Thoracic aorta (tissue), 2 donors: ENCODE measurements at regions not wholly inside any gene's neighbourhood (a gene's known extent, or its start where the extent isn't known, plus 50 kb on each side); places are given as distances from the start of the nearest gene placed in this dataset.

Experiments used
- ATAC-seq: fragments of 150-250 bp; one replicate; pipeline ENCODE4 v1.8.0; 2017; ENCODE audit warnings: low read depth; ENCODE audit not compliant: insufficient number of reproducible peaks, low FRiP score
- DNase-seq: peaks from one replicate; pipeline ENCODE4 v3.0.0-alpha.2; 2020; ENCODE audit warnings: low spot score
- H3K27ac ChIP-seq, 2 donors: fragments of 200-600 bp; sonication (generic); 1 replicate in 1 of 2; 2 replicates in 1 of 2; pipeline ENCODE4 v1.5.1; 2016; ENCODE audit warnings: mild to moderate bottlenecking in 2 of 2, moderate library complexity in 2 of 2
- H3K27me3 ChIP-seq: fragments of 200-600 bp; sonication (generic); replicated peaks from 2 replicates; pipeline ENCODE4 v1.6.0; 2016; ENCODE audit warnings: mild to moderate bottlenecking; ENCODE audit not compliant: insufficient read depth
- H3K36me3 ChIP-seq: fragments of 200-600 bp; sonication (generic); one replicate; pipeline ENCODE4 v1.5.1; 2016
- H3K4me1 ChIP-seq, 2 donors: fragments of 200-600 bp; sonication (generic); 1 replicate in 1 of 2; 2 replicates in 1 of 2; pipeline versions ENCODE4 v1.5.1 to v1.6.0; 2016; ENCODE audit warnings: low read depth in 2 of 2, mild to moderate bottlenecking in 1 of 2; ENCODE audit not compliant: control insufficient read depth in 1 of 2
- H3K4me3 ChIP-seq: fragments of 200-600 bp; sonication (generic); 2 replicates; pipeline ENCODE4 v1.5.1; 2016; ENCODE audit warnings: mild to moderate bottlenecking
- H3K9me3 ChIP-seq: fragments of 200-600 bp; sonication (generic); 2 replicates; pipeline ENCODE4 v1.5.1; 2016
- TF ChIP-seq, protein P1 (sequence below): fragments of 200-600 bp; sonication (generic); IDR thresholded peaks from one replicate; pipeline ENCODE4 v1.5.1; 2019; ENCODE audit warnings: antibody characterized with exemption

GRCh38 chr4:181509073-181509472 lies 734.1 kb upstream of the TENM3 start:
- ATAC-seq (no peak), DNase-seq (no peak)
- no peaks in the 10 kb centered on the region for H3K4me1 ChIP-seq
- no peaks in the 10 kb centered on the region for H3K36me3 ChIP-seq
- no peak overlapping the region for H3K4me3 ChIP-seq
- TF ChIP-seq, protein P1, sequence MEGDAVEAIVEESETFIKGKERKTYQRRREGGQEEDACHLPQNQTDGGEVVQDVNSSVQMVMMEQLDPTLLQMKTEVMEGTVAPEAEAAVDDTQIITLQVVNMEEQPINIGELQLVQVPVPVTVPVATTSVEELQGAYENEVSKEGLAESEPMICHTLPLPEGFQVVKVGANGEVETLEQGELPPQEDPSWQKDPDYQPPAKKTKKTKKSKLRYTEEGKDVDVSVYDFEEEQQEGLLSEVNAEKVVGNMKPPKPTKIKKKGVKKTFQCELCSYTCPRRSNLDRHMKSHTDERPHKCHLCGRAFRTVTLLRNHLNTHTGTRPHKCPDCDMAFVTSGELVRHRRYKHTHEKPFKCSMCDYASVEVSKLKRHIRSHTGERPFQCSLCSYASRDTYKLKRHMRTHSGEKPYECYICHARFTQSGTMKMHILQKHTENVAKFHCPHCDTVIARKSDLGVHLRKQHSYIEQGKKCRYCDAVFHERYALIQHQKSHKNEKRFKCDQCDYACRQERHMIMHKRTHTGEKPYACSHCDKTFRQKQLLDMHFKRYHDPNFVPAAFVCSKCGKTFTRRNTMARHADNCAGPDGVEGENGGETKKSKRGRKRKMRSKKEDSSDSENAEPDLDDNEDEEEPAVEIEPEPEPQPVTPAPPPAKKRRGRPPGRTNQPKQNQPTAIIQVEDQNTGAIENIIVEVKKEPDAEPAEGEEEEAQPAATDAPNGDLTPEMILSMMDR, result no peak
- H3K27ac ChIP-seq, result no peak overlapping the region
- no peaks in the 10 kb centered on the region for H3K9me3 ChIP-seq
- H3K27me3 ChIP-seq, result no peaks in the 10 kb centered on the region

DNA sequence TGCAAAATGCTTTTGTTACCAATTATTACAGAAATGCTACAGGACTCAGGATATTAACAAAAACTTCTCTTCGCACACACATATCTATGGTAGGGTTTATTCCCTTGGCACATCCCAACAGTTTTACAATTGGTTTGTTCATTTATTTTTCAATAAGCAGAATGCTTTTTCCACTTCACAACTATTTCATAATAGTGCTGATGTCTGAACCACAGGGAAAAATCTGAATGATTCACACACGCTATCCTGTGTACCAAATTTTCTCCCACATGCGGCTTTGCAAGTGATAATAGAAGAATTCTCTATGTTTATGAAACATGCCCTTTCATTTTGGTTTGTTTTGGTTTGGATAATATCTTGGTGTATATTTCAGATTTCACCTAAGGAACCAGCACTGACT lies 725.7 kb upstream of the TENM3 start:
- TF ChIP-seq, protein P1, result no peak
- H3K9me3 ChIP-seq, result no peaks in the 10 kb centered on the region
- no peak overlapping the region for H3K27ac ChIP-seq
- no peaks in the 10 kb centered on the region for H3K4me1 ChIP-seq
- H3K36me3 ChIP-seq, result no peaks in the 10 kb centered on the region
- DNase-seq (no peak), ATAC-seq (no peak)
- no peak overlapping the region for H3K4me3 ChIP-seq
- H3K27me3 ChIP-seq, result no peaks in the 10 kb centered on the region

DNA sequence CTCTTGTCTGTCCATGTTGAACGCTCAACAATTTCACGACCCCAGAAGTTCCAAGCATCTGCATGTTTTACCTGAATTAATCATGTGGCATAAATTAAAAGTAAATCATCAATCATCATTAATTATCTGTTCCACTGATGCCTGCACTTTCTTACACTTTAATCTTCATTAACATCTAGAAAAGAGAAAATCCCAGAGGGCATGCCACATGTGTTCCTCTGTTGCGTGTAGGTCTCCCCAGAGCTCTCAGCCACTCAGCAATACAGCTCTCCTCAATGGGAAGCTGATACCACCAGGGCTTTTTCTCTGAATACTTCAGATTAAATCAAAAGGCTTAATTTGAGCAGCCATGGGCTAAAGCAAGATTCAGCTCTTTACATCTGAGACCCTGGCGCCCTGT lies 722.4 kb upstream of the TENM3 start:
- TF ChIP-seq, protein P1, result no peak
- no peak for ATAC-seq
- no peaks in the 10 kb centered on the region for H3K36me3 ChIP-seq
- no peaks in the 10 kb centered on the region for H3K4me1 ChIP-seq
- H3K27me3 ChIP-seq, result no peaks in the 10 kb centered on the region
- no peak overlapping the region for H3K27ac ChIP-seq
- H3K9me3 ChIP-seq, result no peaks in the 10 kb centered on the region
- DNase-seq, result no peak
- no peak overlapping the region for H3K4me3 ChIP-seq

DNA sequence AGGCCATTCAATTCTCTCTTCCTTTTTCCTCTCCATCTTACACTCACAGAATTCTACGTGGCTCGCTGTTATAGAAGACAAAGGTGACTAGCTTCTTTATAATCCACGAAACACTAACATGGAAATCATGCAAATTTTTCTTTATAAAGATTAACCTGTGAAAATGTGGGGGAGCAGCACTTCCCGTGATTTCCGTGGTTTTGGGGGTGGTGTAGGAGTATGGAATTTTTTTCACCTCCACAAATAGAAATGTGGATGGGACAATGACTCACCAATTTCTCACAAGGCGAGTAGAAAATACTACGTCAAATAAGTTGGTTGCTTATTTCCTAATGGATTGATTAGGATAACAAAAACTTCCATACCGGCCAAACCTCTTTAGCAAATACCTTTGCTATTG lies 719.2 kb upstream of the TENM3 start:
- Histone ChIP-seq H3K36me3 (no peaks in the 10 kb centered on the region), H3K4me3 (no peak overlapping the region), H3K9me3 (no peaks in the 10 kb centered on the region), H3K27me3 (no peaks in the 10 kb centered on the region), H3K27ac (no peak overlapping the region), H3K4me1 (no peaks in the 10 kb centered on the region)
- TF ChIP-seq, protein P1, result no peak
- ATAC-seq (no peak), DNase-seq (no peak)

DNA sequence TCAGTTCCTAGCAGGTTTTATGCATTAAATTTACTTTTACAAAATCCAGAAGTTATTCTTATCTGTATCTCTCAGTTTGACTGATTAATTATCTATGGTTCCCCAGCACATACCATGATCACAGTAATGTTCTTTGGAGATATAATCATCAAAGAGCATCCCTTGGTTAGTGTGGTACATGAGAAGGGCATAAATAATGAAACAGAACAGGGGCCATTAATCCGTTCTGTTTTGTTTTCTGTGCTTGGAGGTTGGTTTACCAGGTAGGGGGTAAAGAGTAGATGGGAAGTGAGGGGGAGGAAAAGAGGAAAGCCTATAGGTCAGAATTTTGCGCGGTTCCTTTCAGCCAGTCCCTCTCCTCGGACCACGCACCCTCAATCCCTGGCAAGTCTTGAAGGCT lies 718.7 kb upstream of the TENM3 start:
- H3K9me3 ChIP-seq, result no peaks in the 10 kb centered on the region
- H3K4me1 ChIP-seq, result no peaks in the 10 kb centered on the region
- H3K27ac ChIP-seq, result no peak overlapping the region
- H3K27me3 ChIP-seq, result no peaks in the 10 kb centered on the region
- H3K36me3 ChIP-seq, result no peaks in the 10 kb centered on the region
- ATAC-seq, result no peak
- no peak overlapping the region for H3K4me3 ChIP-seq
- TF ChIP-seq, protein P1, result no peak
- no peak for DNase-seq
